PC-3 (cell line): ENCODE measurements at regions not wholly inside any gene's neighbourhood (a gene's known extent, or its start where the extent isn't known, plus 50 kb on each side); places are given as distances from the start of the nearest gene placed in this dataset.

ENCODE experiments used
- CTCF ChIP-seq: fragments of 300-600 bp; sonication (generic); conservative IDR thresholded peaks from 2 replicates; pipeline ENCODE4 v1.5.1; 2017; ENCODE audit warnings: antibody characterized with exemption, low read depth, mild to moderate bottlenecking, low read length
- EZH2 ChIP-seq: fragments of 300-600 bp; sonication (generic); IDR thresholded peaks from one replicate; pipeline ENCODE4 v1.6.1; 2017; ENCODE audit warnings: antibody characterized with exemption, mild to moderate bottlenecking, low read length; ENCODE audit not compliant: unreplicated experiment
- EZH2phosphoT487 ChIP-seq: fragments of 300-600 bp; sonication (generic); IDR thresholded peaks from 2 replicates; pipeline ENCODE4 v1.6.1; 2018; ENCODE audit warnings: mild to moderate bottlenecking, antibody characterized with exemption, low read length, borderline replicate concordance

- TF ChIP-seq CTCF (no peak), EZH2 (no peak), EZH2phosphoT487 (no peak)
Observed at GRCh38 chr3:20564966-20565365, 379.0 kb upstream of the SGO1 start.
